ENCODE measurements at regions not wholly inside any gene's neighbourhood (a gene's known extent, or its start where the extent isn't known, plus 50 kb on each side); places are given as distances from the start of the nearest gene placed in this dataset.

DNA sequence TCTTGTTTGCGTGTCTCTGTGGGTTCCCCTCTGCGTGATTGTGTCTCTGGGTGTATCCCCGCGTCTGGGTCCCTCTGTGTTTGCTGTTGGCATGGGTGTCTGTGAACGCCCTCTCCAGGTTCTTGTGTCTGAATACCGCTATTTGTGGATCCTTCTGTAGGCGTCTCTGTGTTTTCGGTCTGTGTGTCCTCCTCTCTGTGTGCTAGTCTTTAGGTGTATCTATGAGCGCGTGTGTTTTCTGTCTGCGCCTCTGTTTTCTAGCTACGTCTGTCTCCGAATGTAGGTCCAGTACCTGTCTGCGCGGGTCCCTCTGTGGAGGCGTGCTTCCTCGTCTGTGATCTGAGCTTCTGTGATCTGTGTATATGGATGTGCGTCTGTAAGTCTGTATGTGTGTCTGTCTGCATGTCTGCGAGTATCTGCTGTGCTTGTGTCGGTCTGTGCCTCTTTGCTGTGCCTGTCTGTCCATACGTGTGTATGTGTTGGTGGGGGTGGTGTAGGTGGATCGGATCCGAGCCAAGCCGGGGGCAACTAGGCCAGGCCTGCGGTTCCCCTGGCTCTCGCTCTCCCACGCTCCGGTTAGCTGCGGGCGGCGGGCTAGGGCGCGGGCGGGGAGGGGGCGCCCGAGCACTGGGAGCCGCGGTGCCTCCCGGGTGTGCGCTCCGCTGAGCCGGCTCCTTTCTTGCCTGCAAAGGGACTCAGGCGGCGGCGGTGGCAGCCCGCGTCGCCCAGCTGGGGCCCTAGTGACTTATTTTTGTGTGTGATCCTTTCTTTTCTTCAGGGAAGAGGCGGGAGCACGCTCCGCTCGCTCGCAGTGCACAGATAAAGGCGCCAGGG lies 105.3 kb upstream of the E2F8 start:
- Histone ChIP-seq H3K27ac (no peak overlapping the region), H3K36me3 (no peaks in the 10 kb centered on the region)

DNA sequence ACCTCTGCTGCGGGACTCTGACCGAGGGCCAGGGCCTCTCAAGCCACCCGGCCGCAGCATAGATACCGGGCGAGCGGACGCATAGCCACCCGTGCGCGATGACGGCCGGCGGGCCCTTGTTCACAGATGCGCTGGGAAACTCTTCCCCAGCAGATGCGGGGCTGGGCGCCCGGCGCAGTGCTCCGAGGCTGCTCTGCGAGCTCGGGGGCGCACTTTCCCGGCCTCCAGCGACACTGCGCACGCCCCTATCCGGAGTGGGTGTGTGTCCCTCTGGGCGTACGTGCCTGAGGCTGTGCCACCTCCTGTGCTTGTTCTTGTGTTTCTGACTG lies 104.7 kb upstream of the E2F8 start:
- no peaks in the 10 kb centered on the region for H3K4me1 ChIP-seq (replicated peaks)
- peaks cover 36% of the 10 kb centered on the region for H3K27me3 ChIP-seq (replicated peaks; ENCODE audit: insufficient read depth)
- intact Hi-C loops (cut with DNase I) = no loop called here
- under 1% methylated on average over 28 of the region's 30 CpGs for WGBS
- no peaks in the 10 kb centered on the region for H3K9me3 ChIP-seq
- no peak overlapping the region for H3K27ac ChIP-seq
- TF ChIP-seq POLR2AphosphoS5 (IDR thresholded peaks at IDR 0.05) = no peak
- TF ChIP-seq, protein P1, sequence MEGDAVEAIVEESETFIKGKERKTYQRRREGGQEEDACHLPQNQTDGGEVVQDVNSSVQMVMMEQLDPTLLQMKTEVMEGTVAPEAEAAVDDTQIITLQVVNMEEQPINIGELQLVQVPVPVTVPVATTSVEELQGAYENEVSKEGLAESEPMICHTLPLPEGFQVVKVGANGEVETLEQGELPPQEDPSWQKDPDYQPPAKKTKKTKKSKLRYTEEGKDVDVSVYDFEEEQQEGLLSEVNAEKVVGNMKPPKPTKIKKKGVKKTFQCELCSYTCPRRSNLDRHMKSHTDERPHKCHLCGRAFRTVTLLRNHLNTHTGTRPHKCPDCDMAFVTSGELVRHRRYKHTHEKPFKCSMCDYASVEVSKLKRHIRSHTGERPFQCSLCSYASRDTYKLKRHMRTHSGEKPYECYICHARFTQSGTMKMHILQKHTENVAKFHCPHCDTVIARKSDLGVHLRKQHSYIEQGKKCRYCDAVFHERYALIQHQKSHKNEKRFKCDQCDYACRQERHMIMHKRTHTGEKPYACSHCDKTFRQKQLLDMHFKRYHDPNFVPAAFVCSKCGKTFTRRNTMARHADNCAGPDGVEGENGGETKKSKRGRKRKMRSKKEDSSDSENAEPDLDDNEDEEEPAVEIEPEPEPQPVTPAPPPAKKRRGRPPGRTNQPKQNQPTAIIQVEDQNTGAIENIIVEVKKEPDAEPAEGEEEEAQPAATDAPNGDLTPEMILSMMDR (IDR thresholded peaks at IDR 0.05) = no peak
- no peak for TF ChIP-seq POLR2A (IDR thresholded peaks at IDR 0.05)
- H3K4me3 ChIP-seq = peak overlapping the region; percentile 9
- DNase-seq (ENCODE audit: low spot score) = no peak
- H3K36me3 ChIP-seq = no peaks in the 10 kb centered on the region

More for the DNA sequence above, 105.3 kb upstream of the E2F8 start:
- Histone ChIP-seq H3K27me3 (replicated peaks; ENCODE audit: insufficient read depth) (peaks cover 37% of the 10 kb centered on the region), H3K4me3 (peak overlapping the region; percentile 9), H3K4me1 (replicated peaks) (no peaks in the 10 kb centered on the region), H3K9me3 (no peaks in the 10 kb centered on the region)
- no peak for DNase-seq (ENCODE audit: low spot score)
- TF ChIP-seq, protein P1 (IDR thresholded peaks at IDR 0.05) = no peak
- no peak for TF ChIP-seq POLR2AphosphoS5 (IDR thresholded peaks at IDR 0.05)
- TF ChIP-seq POLR2A (IDR thresholded peaks at IDR 0.05) = no peak
- WGBS = 4% methylated on average over 42 of the region's 54 CpGs
- intact Hi-C loops (cut with DNase I) = no loop called here

DNA sequence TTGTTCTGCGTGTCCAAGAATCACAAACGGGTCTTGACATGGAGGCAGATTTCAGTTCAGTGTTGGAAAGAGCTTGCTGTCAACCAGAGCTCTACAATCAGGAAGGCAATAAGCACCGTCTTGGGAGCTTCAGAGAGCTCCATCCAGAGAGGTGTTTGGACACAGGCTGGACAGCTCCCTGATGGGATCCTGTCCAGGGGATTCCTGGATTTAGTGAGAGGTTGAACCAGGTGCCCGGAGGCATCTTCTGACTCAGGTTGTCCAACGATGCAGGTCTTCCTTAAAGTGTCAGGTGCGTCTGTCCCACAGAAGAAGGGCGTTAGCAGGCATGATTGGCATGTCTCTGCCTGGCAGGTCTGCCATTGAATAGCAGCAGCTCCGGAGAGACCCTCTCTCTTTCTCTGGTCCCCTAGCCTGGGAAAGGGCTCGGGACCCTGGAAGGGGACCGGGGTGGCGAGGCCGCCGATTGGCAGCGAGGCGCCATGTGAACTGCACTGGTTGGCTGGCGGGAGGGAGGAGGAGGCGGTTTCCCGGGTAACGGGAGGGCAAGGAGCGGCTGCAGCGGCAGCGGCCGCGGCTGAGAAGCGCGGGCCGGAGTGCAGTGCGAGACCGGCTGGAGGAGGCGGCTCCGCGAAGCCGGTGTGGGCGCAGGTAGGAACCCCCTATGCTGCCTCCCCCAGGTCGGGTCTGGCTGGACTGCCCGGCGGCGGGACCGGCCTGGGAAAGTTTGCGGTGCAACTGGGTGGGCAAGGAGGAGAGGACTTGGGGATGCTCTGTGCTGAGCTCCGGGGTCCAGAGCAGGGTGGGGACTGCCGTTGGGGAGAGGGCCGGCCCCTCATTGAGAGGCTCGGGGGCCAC lies 104.1 kb upstream of the E2F8 start:
- WGBS = 6% methylated on average over 40 of the region's 44 CpGs
- TF ChIP-seq POLR2AphosphoS5 (IDR thresholded peaks at IDR 0.05) (no peak), POLR2A (IDR thresholded peaks at IDR 0.05) (no peak)
- TF ChIP-seq, protein P1 (IDR thresholded peaks at IDR 0.05) = no peak
- H3K4me3 ChIP-seq = peak overlapping the region; percentile 9
- intact Hi-C loops (cut with DNase I) = no loop called here
- H3K27ac ChIP-seq = no peak overlapping the region
- H3K4me1 ChIP-seq (replicated peaks) = no peaks in the 10 kb centered on the region
- H3K9me3 ChIP-seq = no peaks in the 10 kb centered on the region
- no peak for DNase-seq (ENCODE audit: low spot score)
- no peaks in the 10 kb centered on the region for H3K36me3 ChIP-seq
- H3K27me3 ChIP-seq (replicated peaks; ENCODE audit: insufficient read depth) = peaks cover 30% of the 10 kb centered on the region

DNA sequence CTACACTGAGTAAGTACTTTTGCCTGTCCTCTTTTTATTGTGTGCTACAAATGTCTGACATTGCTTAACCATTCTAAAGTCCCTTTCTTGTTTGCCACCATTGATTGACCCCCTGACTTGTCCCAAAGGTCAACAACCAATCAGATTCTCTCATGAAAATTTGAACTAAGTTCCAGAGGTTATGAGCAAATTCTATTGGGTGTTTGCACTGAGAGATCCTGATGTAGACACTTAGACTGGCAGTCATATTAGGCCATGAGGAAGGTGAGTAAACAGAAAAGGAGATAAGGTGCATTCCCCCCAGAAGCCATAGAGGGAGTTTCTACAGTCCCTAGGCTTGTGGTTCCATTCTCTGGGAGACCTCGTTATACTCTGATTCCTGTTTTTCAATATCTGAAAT lies 101.3 kb upstream of the E2F8 start:
- Histone ChIP-seq H3K9me3 (no peaks in the 10 kb centered on the region), H3K27me3 (replicated peaks; ENCODE audit: insufficient read depth) (peaks cover 17% of the 10 kb centered on the region), H3K36me3 (no peaks in the 10 kb centered on the region), H3K4me1 (replicated peaks) (no peaks in the 10 kb centered on the region), H3K27ac (no peak overlapping the region), H3K4me3 (no peak overlapping the region)
- intact Hi-C loops (cut with DNase I) = no loop called here
- 72% methylated on average over 1 of the region's 1 CpG for WGBS
- TF ChIP-seq, protein P1 (IDR thresholded peaks at IDR 0.05) = no peak
- TF ChIP-seq POLR2A (IDR thresholded peaks at IDR 0.05) (no peak), POLR2AphosphoS5 (IDR thresholded peaks at IDR 0.05) (no peak)
- no peak for DNase-seq (ENCODE audit: low spot score)

All from prostate gland (tissue), 2 donors.